Activated CD8-positive, alpha-beta memory T cell treated with anti-CD3 and anti-CD28 coated beads, Interleukin-2, amount 10 ng/mL, durations not matched to agents 7 days and 5 days (primary cell): ENCODE measurements at regions not wholly inside any gene's neighbourhood (a gene's known extent, or its start where the extent isn't known, plus 50 kb on each side); places are given as distances from the start of the nearest gene placed in this dataset.

Source experiments
- ATAC-seq: fragments of 150-1000 bp; cut with Tn5 transposase; one replicate; pipeline ENCODE4 v1.10.0; 2021; ENCODE audit warnings: moderate library complexity
- CTCF ChIA-PET: fragments of 350-600 bp; sonication (Branson Sonifier 250); formaldehyde crosslinking; loops from one replicate; lab custom pipeline; 2021; ENCODE audit warnings: antibody characterized with exemption; lab: Charles Lee
- DNase-seq: peaks from one replicate; pipeline ENCODE4 v3.0.0-alpha.2; 2020
- H3K27ac Mint-ChIP-seq: one replicate; pipeline ENCODE4 v1.8.0; 2021; ENCODE audit warnings: mild to moderate bottlenecking, mixed read lengths
- H3K27me3 Mint-ChIP-seq: one replicate; pipeline ENCODE4 v1.8.0; 2021; ENCODE audit warnings: mixed read lengths
- H3K36me3 Mint-ChIP-seq: one replicate; pipeline ENCODE4 v1.8.0; 2021; ENCODE audit warnings: mild to moderate bottlenecking, mixed read lengths
- H3K4me1 Mint-ChIP-seq: one replicate; pipeline ENCODE4 v1.8.0; 2021; ENCODE audit warnings: mixed read lengths
- H3K4me3 Mint-ChIP-seq: one replicate; pipeline ENCODE4 v1.8.0; 2021; ENCODE audit warnings: mild to moderate bottlenecking, moderate library complexity, mixed read lengths
- H3K9me3 Mint-ChIP-seq: one replicate; pipeline ENCODE4 v1.8.0; 2022; ENCODE audit warnings: low read depth, mixed read lengths

DNA sequence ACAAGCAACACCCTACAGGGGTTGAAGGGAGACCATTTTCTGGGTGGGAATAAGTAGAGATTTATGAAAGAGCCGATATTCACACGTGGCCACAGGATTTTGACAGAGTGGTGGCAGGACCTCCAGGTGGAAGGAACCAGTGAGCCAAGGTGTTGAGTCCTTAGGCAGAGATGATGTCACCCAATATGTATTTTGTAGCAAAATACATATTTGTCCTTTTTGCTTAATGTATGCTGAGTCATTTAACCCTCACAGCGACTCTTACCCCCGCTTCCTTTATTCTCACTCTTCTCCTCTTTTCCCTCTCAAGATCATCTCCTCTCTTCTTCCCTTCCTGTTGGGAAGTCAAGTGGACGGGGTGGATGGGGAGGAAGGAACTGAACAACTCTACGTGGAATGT, 215.7 kb upstream of the S1PR3 start:
- CTCF ChIA-PET, result no interaction called here
- no peaks in the 10 kb centered on the region for H3K36me3 Mint-ChIP-seq
- no peaks in the 10 kb centered on the region for H3K9me3 Mint-ChIP-seq
- ATAC-seq, result no peak
- no peak overlapping the region for H3K27ac Mint-ChIP-seq
- H3K4me3 Mint-ChIP-seq, result no peak overlapping the region
- DNase-seq, result no peak
- H3K27me3 Mint-ChIP-seq, result peaks cover 23% of the 10 kb centered on the region
- no peaks in the 10 kb centered on the region for H3K4me1 Mint-ChIP-seq

DNA sequence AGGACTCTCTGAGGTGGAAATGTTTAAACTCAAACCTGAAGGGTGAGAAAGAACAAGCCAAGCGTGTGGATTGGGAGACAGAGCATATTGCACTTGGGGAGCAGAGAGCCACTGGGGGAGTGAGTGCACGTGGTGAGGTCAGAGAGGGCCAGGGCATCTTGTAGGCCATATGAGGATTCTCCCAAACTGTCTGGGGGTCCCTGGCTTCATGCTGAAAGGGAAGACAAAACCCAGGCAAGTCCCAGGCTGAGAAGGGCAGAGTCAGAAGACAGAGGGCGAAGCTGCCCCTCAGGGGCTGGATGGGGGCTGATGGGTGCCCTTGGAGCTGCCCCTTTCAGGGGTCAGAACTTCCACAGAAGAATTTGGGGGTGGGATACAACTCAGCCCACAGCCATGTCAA, 215.3 kb upstream of the S1PR3 start:
- H3K4me1 Mint-ChIP-seq, result no peaks in the 10 kb centered on the region
- peaks cover 20% of the 10 kb centered on the region for H3K27me3 Mint-ChIP-seq
- H3K27ac Mint-ChIP-seq, result no peak overlapping the region
- no peaks in the 10 kb centered on the region for H3K36me3 Mint-ChIP-seq
- CTCF ChIA-PET, result no interaction called here
- no peak overlapping the region for H3K4me3 Mint-ChIP-seq
- ATAC-seq (no peak), DNase-seq (no peak)
- no peaks in the 10 kb centered on the region for H3K9me3 Mint-ChIP-seq

DNA sequence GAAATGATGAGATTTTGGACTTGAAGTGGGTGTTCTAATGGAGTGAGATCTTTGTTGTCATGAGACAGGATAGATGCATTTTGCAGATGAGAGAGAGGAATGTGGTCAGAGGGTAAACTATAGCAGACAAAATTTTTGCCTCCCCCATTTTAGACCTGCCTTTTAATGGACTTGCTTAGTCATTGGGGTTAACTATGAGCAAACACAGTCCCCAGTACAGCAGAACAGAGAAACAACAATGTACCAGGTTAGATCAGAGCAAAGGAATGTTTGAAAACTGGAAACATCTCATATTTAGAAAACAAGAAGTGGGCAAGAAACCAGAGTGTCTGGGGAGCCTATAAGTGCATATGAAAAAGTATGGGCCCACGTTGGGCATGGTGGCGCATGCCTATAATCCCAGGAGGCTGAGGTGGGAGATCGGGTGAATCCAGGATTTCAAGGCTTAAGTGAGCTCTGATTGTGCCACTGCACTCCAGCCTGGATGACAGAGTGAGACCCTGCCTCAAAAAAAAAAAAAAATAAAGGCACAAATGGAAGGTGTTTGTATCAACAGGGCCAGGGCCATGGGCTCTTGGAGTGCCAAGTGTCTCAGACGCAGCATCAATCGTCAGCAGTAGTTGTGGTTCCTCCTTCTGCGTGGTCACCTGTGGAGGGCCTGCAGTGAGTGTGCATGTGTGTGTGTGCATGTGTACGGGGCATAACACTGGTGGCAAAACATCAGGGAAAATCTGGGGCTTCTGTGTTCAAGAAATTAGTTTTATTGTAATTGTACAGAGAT, 214.4 kb upstream of the S1PR3 start:
- no peak overlapping the region for H3K4me3 Mint-ChIP-seq
- ATAC-seq, result no peak
- no peaks in the 10 kb centered on the region for H3K9me3 Mint-ChIP-seq
- no peak for DNase-seq
- CTCF ChIA-PET, result interaction anchor here (1.3 kb wide), 1 partner anchor 11 kb away, joined by 3 read pairs; no protein-coding TSS in a partner anchor
- no peaks in the 10 kb centered on the region for H3K4me1 Mint-ChIP-seq
- no peaks in the 10 kb centered on the region for H3K36me3 Mint-ChIP-seq
- H3K27ac Mint-ChIP-seq, result no peak overlapping the region
- H3K27me3 Mint-ChIP-seq, result peaks cover 20% of the 10 kb centered on the region

DNA sequence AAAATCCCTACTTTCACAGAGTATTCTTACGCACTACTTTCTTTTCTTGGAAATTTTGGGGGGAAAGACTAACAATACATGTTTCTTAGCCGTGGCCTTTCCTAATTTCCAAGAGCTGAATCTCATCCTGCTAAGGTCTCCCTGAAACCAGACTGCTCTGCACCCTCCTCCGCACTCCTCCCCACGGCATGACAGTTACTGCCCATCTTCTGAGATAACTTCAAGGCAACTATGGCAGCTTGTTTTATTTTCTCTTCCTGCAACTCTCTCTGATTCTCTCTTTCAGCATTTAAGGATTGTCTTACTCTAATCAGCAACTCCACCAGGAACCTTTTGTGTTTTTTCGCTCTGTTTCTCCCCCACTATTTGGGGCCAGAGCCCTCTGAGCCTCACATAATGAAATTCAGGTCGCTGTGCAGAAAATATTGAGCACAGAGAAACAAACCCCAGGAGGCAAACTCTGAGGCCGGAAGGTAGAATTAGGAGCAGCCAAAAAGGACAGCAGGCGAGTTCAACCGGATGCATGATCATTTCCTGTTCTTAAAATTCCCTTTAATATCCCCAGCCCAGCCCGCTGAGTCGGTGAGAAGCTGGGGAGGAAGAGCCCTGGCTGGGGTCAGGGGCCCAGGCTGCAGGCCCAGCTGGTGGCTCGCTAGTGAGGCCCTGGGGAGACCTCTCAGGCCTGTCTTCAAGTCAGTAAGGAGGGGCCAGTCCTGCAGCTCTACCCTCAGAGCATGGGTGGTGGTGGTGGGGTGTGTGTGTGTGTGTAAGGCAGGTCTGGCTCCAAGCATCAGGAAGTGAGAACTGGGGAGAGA, 213.6 kb upstream of the S1PR3 start:
- H3K9me3 Mint-ChIP-seq, result no peaks in the 10 kb centered on the region

DNA sequence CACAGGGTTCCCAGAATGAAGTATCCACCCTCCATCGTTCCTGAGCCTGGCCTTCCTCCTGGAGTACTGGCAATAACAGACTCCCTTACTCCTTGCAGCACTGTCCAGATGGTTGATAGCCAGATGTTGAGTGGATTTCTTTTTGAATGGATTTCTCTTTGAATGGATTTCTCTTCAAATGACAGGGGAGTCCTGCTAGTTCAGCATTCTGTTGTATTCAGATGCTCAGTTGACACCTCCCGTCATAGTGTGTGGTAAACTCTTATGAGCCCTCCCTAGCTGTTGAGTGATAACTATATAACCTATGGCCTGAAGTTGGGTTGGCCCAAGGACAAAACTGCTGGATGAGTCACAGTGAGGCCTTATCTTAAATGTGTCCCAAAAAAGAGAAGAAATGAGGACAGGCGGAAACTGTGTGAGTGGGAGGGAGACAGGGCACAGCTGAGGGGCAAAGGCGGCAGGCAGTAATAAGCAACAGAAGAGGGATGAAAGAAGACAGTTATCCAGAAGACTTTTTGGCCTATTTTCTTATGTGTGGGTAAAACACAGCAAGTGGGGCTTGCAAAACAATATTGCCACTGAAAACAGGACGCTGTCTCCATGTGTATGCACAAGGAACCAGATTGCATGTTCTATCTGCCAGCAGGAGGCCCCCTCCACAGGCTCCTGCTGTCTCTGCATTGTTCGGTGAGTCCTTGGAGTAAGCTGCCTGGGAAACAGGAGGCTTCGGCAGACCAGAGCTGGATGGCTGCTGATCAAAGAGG, 209.5 kb upstream of the S1PR3 start:
- Mint-ChIP-seq H3K36me3 (no peaks in the 10 kb centered on the region), H3K27me3 (peaks cover 2% of the 10 kb centered on the region), H3K9me3 (no peaks in the 10 kb centered on the region), H3K4me3 (no peak overlapping the region), H3K4me1 (no peaks in the 10 kb centered on the region), H3K27ac (no peak overlapping the region)
- CTCF ChIA-PET, result no interaction called here
- no peak for DNase-seq
- ATAC-seq, result no peak

More for the DNA sequence above, 213.6 kb upstream of the S1PR3 start:
- H3K4me1 Mint-ChIP-seq, result no peaks in the 10 kb centered on the region
- no peak for ATAC-seq
- no peak for DNase-seq
- H3K27ac Mint-ChIP-seq, result no peak overlapping the region
- no peaks in the 10 kb centered on the region for H3K36me3 Mint-ChIP-seq
- H3K4me3 Mint-ChIP-seq, result no peak overlapping the region
- CTCF ChIA-PET, result interaction anchor here (1.3 kb wide), 1 partner anchor 10 kb away, joined by 3 read pairs; no protein-coding TSS in a partner anchor
- H3K27me3 Mint-ChIP-seq, result peaks cover 15% of the 10 kb centered on the region

DNA sequence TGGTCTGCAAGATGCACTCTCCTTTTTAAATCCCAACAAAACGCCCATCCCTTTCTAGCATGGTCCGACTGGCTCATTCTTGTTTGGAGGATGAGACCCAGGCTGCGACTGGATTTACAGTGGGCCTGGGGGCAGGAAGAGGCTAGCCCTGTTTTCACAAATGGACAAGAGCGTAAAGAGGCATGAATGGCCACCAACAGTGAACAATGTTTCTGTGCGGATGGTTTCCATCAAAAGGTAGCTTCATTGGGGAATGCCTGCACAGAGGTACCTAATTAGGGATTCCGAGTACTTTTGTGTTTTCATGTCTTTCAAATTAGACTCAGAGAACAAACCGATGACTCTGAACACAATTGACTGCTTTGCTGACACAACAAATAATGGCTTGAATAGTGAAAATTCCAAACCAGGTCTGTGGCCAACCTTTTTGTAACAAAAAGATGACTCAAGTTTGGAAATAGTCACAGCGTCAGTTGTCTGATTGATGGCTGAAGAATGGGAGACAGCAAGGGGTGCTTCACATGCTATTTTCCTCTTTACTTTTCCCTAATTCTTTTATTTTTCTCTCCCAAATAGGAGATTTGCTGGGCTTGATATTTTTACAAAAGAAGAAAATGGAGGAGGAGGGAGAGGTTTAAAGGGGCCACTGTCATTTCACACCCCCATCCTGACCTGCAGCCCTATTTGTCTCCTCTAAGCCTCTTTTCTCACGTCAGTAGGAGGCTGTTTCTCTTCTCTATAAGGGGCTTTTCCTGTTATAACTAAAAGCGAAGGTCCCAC, 208.1 kb upstream of the S1PR3 start:
- Mint-ChIP-seq H3K4me3 (no peak overlapping the region), H3K9me3 (no peaks in the 10 kb centered on the region), H3K27me3 (peaks cover 2% of the 10 kb centered on the region), H3K36me3 (no peaks in the 10 kb centered on the region), H3K4me1 (no peaks in the 10 kb centered on the region), H3K27ac (no peak overlapping the region)
- CTCF ChIA-PET, result no interaction called here
- ATAC-seq (no peak), DNase-seq (no peak)

DNA sequence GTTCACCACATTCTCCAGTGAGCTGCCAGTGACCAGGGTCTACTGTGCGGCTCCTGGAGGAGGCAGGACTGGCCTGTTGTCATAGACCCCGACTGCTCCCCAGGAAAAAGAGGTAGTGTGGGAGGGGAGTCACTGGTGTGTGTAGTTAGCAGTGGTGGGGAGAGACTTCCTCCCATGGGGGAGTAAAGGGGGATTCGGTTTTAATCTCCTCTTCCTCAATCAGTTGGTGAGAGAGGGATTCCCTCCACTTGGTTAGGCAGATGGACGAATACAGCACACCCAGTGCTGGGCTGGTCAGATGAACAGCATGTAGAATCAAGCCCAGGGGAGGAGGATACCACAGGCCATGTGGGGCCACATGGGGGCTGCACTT, 207.6 kb upstream of the S1PR3 start:
- no peak for DNase-seq
- CTCF ChIA-PET, result no interaction called here
- Mint-ChIP-seq H3K4me1 (no peaks in the 10 kb centered on the region), H3K27me3 (peaks cover 5% of the 10 kb centered on the region), H3K27ac (no peak overlapping the region), H3K36me3 (no peaks in the 10 kb centered on the region), H3K4me3 (no peak overlapping the region), H3K9me3 (no peaks in the 10 kb centered on the region)
- ATAC-seq, result no peak

DNA sequence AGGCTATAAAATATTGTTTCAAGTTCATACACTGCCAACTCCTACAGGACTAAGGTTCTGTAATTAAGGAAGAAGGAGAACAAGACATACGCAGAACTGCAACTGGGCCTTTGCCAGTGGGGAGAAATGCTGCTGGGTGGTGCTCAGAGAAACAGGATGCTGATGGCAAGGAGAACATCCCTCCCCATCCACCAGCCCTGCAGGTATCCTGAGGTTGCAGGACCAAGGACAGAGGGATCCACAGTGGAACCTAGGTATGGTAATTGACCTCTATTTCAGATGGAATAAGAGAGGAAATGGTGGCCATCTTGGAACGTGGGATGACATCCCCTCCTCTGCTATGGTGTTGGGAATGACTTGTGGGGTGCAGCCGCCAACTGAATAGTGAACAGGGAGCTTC, 206.3 kb upstream of the S1PR3 start:
- CTCF ChIA-PET, result no interaction called here
- Mint-ChIP-seq H3K4me1 (no peaks in the 10 kb centered on the region), H3K4me3 (no peak overlapping the region), H3K27ac (no peak overlapping the region), H3K9me3 (no peaks in the 10 kb centered on the region), H3K36me3 (no peaks in the 10 kb centered on the region), H3K27me3 (peaks cover 5% of the 10 kb centered on the region)
- DNase-seq, result no peak
- ATAC-seq, result no peak

DNA sequence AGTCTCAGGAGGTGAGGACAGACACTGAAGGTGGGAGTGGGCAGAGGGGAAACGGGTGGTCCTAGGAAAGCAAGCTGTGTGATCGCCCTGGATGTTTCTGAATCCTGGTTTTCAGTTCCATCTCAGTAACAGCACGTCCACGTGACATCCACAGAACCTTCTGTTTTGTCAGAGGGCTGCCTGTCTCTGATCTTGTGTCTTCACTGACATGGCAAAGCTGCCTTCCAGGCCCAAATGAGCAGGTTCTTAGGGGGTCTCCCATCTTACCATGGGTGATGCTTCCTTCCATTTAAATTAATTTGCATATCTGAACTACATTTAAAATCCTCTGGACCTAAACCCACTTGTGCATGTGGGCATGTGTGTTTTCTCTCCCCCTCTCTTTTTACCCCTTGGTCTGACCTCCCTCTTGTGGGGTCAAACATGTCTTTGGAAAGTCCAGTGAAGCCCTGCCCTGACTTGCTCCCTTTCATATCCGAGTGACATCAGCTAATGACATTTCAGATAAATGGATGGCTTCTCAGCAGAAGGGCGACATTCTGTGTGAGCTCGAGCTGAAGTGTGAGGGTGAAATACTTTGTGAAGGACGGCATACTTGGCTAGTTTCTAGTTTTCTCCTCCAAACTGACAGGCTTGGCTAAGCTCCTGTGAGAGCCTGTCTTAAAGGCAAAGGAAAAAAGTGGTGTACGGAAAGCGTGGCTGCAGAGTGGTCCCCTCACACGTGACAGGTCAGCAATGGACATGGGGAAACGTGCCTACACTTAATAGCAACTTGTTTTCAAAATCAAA, 204.8 kb upstream of the S1PR3 start:
- no peak for DNase-seq
- H3K27ac Mint-ChIP-seq, result no peak overlapping the region
- no peak overlapping the region for H3K4me3 Mint-ChIP-seq
- H3K27me3 Mint-ChIP-seq, result peaks cover 5% of the 10 kb centered on the region
- H3K36me3 Mint-ChIP-seq, result no peaks in the 10 kb centered on the region
- no peak for ATAC-seq
- no peaks in the 10 kb centered on the region for H3K9me3 Mint-ChIP-seq
- CTCF ChIA-PET, result no interaction called here
- H3K4me1 Mint-ChIP-seq, result peaks cover 2% of the 10 kb centered on the region

DNA sequence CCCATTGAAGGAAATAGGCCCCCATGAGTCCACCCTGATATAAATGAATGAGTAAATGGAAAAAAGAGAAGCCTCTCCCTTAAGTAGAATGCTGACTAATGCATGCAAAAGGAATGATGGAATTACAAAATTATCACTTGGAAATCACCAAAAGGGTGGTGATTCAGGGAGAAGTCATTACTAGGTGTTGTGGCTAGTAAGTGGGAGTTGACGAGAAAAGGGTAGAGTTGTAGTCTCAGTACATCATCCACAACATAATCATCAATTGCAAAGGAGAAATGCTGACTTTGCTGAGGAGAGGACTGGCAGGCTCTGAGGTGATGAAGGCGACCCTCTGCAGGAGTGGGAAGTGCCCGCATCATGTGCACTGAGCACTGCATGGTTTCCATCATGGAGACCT, 201.5 kb upstream of the S1PR3 start:
- DNase-seq, result no peak
- Mint-ChIP-seq H3K27me3 (peaks cover 4% of the 10 kb centered on the region), H3K9me3 (no peaks in the 10 kb centered on the region), H3K27ac (no peak overlapping the region), H3K4me3 (no peak overlapping the region), H3K36me3 (no peaks in the 10 kb centered on the region), H3K4me1 (peaks cover 2% of the 10 kb centered on the region)
- CTCF ChIA-PET, result interaction anchor here (0.6 kb wide), 1 partner anchor 731 kb away, joined by 3 read pairs; no protein-coding TSS in a partner anchor
- ATAC-seq, result no peak

DNA sequence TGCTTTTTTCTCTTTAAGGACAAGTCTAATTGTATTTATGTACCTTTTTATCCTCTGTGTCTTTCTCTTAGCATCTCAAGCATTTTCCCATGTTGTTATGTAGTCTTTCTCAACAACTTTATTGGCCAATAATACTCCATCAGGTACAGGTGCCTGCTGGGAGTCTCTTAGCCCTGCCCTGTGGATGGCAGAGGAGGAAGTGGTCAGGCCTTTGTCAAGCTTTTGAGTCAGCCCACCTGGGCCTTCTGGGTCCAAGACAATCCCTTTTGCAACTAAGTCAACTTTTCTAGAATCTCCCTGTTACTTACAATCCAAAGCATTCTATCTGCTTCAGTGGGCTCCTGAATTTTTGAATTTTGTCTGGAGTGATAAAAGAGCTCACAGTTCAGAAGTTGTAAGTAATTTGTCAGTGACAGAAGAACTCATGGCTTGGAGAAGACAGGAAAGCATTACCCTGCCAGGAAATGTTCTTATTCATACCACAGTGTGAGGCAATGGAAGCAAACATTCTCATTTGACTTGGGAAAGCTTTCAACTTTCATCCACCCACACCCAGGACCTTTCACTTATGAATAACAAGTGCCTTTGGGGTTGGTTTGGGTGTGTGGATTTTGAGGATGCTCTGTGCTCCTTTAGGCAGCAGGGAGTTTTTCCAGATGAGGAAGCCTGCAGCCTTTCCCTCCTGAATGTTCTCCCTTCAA, 200.0 kb upstream of the S1PR3 start:
- Mint-ChIP-seq H3K9me3 (peaks cover 2% of the 10 kb centered on the region), H3K36me3 (no peaks in the 10 kb centered on the region), H3K27ac (no peak overlapping the region), H3K27me3 (peaks cover 4% of the 10 kb centered on the region), H3K4me1 (peaks cover 2% of the 10 kb centered on the region), H3K4me3 (no peak overlapping the region)
- CTCF ChIA-PET, result no interaction called here
- no peak for DNase-seq
- ATAC-seq, result no peak

DNA sequence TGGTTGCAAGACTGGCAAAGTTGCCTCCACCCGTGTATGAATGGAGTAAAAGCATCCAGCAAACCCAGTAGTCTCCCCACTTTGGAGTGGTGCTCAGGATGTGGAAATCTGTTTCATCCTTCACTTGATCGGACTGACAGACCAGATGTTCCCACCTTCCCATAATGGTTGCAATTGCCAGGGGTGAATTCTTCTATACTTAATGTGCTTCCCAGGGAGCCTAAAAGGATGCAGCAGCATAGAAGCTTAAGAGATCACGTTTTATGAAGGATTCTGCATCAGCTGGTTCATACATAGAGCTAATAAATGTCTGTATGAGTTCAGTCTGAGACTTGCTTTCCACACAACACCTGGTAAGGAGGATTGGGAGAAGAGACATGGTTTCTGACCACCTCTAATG, 198.8 kb upstream of the S1PR3 start:
- CTCF ChIA-PET, result no interaction called here
- ATAC-seq (no peak), DNase-seq (no peak)
- H3K27me3 Mint-ChIP-seq, result peaks cover 4% of the 10 kb centered on the region
- no peak overlapping the region for H3K4me3 Mint-ChIP-seq
- no peaks in the 10 kb centered on the region for H3K36me3 Mint-ChIP-seq
- H3K9me3 Mint-ChIP-seq, result peaks cover 2% of the 10 kb centered on the region
- H3K4me1 Mint-ChIP-seq, result peaks cover 2% of the 10 kb centered on the region
- H3K27ac Mint-ChIP-seq, result no peak overlapping the region
